T follicular helper cell (primary cell): ENCODE measurements at regions not wholly inside any gene's neighbourhood (a gene's known extent, or its start where the extent isn't known, plus 50 kb on each side); places are given as distances from the start of the nearest gene placed in this dataset.
"Not testable (repeated sequence)": the region's sequence is repeated elsewhere in the genome, so short reads cannot be mapped to it uniquely, and the experiment has no call there.

Experiments
- DNase-seq: peaks from one replicate; pipeline ENCODE4 v3.0.0-alpha.2; 2020; ENCODE audit warnings: low read depth

DNA sequence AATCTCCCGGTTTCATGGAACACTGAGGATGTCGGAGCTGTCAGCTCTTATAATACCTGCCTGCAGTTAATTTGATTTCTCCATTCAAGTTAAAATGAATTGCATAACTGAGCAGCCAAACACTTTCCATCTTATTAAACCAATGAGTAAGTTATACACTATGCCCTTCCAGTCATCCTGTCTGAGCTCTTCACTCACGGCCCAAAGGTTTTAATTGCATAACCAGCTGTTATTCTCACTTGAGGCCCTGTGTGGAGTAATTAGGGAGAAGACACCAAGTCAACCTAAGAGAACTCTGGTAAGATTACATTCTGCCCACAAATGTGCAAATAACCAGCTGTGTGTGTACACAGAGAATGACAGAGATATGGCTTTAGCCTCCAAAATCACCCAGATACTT is 303.5 kb downstream of the TBC1D4 start:
- no peak for DNase-seq

DNA sequence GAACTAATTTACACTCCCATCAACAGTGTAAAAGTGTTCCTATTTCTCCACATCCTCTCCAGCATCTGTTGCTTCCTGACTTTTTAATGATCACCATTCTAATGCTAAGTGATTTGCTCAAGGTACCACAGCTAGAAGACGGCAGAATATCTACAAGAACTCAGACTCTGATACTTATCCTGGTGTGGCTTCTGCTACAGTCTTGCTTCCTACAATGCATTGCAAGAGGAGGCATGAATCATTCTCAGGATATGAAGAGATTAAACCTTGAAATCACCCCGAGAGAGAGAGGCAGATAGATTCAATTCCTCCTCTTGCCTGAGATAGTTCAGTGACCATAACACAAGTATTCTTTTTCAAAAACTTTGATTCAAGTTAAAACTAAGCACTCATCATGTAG is 306.4 kb downstream of the TBC1D4 start:
- no peak for DNase-seq

DNA sequence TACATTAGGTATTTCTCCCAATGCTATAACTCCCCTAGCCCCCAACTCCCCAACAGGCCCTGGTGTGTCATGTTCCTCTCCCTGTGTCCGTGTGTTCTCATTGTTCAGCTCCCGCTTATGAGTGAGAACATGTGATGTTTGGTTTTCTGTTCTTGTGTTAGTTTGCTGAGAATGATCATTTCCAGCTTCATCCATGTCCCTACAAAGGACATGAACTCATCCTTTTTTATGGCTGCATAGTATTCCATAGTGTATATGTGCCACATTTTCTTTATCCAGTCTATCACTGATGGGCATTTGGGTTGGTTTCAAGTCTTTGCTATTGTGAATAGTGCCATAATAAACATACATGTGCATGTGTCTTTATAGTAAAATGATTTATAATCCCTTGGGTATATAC is 306.9 kb downstream of the TBC1D4 start:
- not testable (repeated sequence) for DNase-seq

DNA sequence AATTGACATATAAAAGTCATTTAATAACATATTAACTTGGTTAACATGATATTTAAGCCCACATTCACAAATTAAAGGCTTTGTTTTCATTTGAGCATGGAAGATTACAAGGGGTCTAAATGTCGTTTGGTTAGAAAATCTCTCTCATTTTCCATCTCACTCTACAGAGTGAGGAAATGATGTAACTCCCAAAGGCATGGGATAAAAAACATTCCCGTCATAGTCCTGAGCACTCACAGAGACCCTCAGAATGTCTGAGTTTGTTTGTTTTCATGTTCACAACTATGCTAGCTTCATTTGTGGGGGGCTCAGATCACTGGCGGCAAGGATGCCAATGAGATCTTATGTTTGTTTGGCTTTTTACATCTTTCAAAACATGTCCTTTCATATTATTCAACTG is 307.5 kb downstream of the TBC1D4 start:
- no peak for DNase-seq

DNA sequence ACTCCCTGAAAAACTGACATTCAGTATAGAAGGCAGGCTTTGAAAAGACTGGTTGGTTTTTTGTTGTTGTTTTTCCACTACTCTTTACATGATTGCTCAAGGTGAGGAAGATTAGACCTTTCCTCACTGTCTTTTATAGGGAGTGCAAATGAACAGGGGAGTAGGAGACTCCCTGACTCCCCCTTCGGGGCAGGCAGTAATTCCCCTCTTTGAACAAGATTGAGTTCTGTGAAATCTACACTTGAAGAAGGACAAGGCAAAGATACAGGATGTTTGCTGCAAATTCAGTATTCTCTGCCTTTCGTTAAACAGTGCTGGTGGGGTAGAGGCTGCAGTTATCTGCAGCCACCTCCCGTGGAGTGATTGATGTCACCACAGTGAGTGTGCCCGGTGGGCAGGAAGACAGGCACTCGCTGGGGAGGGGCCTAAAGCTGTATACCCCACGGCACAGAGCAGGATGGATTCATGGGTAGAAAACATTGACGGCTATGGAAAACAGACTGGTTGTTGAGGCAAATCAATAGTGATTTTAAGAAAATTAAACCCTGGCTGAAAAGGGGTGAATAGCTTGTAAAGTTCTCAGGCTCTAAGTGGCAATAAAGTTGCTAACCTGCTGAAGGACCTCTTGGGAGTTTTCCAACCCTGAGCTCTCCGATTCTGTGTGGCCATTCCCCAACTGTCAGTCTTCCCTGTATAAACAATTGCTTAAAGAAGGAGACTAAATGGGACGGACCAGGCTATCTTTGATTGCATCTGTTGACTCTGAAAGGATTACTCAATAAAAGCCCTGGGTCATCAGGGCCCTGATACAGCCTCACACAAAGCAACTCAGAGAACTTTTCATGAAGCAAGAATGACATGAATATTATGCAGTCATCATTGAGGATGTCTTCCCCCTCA is 308.3 kb downstream of the TBC1D4 start:
- DNase-seq: no peak

DNA sequence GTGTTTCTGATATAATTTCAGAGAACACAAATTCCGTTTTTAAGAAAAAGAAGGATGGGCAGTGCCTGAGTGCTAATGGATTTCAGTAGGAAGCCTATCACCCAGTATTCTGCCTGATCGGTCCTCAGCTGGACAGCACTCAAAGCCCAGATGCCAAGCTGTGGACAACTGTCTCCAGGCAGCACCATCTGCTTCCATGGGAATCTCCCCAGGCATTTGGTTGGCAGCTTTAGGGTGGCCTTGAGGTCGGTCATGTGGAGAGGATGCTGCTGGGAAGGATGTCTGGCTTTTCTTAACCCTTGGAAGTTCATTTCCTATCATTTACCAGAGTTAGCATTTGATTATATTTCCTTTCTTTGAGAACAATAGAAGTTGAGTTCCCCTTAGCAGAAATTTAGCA is 311.7 kb downstream of the TBC1D4 start:
- no peak for DNase-seq

DNA sequence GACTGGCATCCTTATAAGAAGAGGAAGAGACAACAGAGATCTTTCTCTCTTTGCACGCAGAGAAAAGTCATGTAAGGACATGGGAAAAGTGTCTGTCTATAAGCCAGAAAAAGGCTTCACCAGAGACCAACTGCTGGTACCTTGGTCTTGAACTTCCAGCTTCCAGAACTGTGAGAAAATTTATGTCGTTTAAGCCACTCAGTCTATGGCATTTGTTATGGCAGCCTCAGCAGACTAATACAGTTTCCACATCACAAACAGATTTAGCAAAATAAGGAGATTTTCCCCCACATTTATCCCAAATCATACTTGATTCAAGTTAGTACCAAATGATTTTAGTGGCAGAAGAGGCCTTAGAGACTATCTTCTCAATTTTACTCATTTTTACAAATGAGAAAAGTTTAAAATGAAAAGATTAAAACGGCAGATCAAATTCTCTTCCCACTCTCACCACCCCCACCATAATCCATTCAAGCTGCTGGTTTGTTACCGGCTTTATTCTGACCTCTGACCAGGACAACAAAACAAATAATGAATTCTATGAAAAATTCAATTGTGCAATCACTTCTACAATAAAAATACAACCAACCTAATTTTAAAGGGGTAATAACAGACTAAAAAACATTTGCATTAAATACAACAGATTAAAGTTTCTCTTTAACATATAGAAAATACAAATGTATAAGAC is 316.3 kb downstream of the TBC1D4 start:
- no peak for DNase-seq

DNA sequence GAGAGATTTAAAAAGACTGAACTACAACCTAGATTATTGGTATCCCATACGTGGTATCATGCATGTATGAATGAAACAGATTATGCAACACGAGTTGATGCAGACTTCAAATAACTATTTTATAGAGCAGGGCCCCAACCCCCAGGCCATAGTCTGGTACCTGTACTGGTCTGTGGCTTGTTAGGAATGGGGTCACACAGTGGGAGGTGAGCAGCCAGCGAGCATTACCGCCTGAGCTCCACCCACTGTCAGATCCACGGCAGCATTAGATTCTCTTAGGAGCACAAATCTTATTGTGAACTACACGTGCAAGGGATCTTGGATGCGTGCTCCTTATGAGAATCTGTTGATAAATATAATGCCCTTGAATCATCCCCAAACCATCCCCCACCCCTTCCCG is 320.2 kb downstream of the TBC1D4 start:
- no peak for DNase-seq

DNA sequence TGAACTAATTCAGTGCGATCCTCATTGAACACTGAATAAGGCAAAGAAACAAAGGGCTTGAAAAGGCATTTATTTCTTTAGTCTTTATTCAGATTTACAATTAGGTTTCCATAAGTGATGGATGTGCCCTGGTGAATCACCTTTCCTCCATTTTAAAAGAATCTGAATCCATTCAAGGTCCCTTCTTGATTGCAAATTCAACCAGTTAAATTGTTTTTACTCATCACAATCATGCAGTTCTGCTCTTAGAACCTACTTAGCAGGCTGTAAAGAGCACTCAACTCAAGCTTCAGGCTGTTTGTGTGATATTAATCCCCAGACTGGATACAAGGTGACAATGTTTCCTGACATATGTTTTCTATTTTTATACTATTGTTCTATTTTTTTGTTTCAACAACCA is 321.0 kb downstream of the TBC1D4 start:
- no peak for DNase-seq

DNA sequence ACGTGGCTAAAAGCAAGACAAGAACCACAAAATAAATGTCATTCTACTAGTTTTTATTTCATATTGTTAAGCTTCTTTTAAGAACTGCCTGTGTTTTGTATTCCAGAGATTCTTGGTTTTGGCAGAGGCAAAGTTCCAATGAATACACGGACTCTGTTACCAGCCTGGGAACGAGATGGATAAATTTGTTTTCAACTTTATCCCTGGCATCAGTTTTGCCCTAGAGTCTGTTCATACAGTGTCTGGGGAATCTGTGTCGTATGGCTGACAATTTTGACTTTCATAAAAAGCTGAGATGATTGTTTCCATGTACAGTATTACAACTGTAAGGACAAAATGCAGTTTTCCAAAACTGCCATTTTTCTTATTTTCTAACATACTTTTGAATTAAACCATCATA is 327.6 kb downstream of the TBC1D4 start:
- DNase-seq: no peak

DNA sequence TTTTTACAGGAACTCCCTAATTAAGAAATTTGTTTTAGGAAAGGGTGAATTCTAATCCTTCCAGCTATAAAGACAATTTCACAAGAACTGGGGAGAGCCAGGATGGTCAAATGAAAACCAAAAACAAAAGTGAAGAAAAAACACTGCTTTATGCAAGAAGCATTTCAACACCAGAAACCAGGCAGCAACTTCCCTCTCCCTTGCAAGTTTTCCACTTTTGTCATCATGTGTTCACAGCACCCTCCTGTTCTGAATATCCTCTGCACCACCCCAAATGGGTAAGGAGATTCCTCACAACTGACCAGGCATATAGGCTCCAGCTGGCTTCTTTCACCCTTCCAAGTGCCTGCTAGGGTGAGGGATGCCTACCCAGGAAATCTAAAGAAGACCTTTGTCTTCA is 328.1 kb downstream of the TBC1D4 start:
- DNase-seq: no peak

DNA sequence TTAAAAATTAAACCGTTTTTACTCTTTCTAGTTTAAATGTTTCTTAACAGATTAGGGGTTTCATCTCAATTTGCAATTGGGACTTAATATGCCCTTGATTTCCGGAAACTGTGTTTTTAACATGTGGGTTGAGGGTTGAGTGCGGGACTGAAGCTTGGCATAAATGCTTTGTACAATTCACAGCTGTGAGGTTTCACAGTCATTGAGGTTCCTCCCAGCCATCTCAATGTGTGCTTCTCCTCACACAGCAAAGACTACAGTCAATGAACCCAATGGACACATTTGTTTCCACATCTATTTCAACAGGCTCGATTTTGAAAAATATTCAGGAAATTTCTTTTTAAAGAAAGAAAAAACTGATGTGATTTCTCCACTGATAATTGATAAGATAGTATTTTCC is 328.6 kb downstream of the TBC1D4 start:
- no peak for DNase-seq

DNA sequence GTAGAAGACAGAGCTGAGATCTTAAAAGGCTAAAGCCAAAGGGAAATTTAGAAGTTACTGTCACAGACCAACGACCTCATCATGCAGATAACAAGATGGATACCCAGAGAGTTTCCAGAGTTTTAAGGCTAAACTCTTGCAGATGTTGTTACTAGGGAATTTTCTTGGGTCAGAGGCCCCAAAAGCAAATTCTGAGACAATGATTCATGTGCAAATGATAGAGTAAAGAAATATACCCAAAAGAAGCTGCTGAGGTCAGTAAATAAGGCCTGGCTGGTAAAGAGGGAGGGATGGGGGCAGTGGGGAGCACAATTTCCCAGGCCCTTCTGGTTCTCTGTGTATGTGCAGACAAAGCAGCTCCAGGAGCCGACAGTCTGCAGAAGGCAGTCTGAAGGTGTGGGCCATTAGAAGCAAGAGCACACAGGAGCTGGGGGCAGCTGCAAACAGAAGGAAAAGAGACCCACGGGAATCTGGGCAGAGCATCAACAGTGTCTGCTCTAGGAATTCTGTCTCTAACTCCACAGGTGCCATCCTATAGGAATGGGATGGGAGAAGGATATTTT is 330.8 kb downstream of the TBC1D4 start:
- DNase-seq: no peak

DNA sequence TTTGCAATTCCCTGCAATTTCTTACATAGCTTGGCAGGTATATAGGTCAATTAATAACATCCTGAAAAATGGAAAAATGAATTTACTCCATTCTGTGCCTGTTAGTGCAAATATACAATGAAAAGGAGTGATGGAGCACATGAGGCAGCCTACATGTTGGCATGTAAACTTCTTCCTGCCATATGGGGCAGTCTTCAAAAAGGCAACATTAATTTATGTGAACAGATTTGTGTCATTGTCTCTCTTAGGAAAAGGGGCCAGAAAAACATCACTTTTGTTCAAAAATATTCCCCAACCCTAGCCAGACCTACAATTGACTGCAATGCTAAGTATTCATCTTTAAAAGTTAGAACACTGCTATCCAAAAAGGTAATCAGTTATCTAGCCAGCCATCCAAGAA is 332.2 kb downstream of the TBC1D4 start:
- DNase-seq: no peak

DNA sequence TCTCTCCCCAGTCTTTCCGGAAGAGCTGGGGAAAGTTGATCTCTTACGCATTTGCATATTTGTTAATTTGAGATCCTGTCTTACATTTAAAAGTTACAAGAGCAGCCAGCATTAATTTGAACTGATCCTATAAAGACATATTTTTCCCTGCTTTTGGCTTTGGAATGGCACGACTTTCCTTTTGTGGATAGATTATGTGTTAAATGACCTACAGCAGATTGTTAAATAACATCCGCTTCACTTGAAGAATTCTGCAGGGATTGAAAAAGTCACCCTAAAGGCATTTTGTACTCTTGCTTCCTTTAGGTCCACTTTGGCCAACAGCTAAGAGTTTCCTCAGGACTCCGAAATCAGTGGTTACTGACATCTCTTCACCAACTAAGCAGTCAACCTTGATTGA is 334.0 kb downstream of the TBC1D4 start:
- no peak for DNase-seq

DNA sequence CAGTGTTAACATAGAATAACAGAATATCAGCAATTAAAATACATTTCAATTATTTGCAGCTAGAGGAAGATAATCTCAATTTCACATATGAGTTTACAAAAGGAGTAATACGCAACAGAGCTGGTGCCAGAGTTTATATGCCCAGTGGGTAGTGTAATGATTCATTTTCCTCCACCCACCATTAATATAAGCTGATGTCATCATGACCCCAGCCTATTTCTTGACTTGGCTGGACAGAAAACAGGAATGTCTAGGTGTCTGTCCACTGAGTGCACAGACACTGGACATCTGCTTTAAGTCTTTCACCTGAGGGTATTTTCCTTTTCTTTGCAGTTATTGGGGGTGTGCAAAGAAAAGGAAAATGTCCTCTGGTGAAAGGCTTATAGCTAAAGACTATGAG is 335.5 kb downstream of the TBC1D4 start:
- no peak for DNase-seq

DNA sequence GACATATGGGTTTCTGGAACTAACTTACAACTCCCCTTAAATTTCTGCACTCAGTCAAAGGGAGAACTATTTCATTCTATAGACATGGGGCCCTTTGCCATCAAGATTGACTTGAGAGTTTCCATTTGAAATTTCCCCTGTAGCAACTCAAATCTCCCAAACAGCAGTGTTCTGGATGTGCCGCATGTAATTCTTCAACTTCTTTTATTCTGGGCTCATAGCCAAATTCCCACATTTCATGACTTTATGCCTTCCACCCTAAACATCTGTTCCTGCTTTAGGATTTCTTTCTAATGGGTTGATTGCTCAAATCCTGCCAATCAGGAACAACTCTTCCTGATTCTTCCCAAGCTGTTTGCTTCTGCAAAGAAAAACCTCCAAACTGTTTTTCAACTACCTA is 336.0 kb downstream of the TBC1D4 start:
- no peak for DNase-seq

DNA sequence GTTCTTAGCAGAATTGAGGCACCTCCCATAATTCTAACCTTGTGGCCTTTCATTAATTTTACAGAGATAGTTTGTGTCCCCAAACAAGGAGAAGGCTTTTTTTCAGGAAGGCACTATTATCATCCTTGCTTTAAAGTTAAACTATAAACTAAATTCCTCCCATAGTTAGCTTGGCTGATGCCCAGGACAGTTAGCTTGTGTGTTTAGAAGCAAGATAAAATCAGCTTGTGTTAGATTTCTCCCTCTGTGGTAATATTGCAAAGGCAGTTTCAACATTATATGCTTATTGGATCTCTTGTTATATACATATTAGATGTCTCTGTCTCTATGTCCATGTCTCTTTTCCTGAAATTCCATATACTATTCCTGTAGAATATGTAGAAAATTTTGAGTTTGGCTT is 342.7 kb downstream of the TBC1D4 start:
- DNase-seq: no peak

DNA sequence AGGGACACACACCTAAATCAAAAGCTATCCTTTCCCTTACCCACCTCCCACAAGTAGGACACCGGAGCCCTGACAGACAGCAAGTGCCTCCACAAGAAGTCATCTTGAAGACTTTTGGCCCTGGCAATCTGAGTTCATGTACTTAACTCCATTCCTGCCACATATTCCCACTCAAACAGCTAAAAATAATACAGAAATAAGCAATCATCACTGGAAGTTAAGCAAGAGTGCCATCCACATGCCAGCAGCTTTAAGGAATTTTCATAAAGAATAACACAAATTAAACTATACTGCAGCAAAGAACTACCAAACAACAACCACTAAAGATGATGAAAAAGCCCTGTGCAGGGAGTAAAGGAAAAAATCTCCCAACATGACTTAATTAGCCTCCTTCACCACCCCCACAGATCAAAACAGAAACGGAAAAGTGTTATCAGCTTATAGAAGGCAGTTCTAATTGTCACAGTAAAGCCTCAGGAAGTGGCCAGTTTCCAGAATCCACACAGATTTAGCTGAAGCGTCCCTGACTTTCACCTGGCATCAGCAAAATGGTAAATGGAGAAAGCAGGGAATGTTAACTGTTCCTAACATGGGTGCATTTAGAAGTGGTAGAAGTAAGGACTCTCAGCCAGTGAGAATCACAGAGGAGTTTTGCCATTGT is 343.9 kb downstream of the TBC1D4 start:
- DNase-seq: no peak

DNA sequence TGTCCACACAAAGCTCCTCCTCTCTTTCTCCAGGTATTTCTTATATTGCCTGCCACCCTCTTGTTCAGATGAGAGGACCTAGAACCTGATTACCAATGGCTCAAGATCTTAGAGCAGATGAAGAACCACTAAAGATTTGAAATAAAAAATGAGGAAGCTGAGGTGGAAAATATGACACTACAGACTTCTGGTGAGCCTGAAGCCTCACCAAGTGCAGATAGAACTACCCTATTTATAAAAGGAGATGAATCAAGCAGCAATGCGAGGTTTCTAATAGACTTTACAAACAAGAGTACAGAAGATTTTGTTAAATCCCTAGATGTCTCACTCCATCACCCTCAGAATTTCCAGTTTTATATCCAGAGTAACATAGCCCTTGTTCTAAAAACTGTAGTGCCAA is 345.8 kb downstream of the TBC1D4 start:
- DNase-seq: no peak

DNA sequence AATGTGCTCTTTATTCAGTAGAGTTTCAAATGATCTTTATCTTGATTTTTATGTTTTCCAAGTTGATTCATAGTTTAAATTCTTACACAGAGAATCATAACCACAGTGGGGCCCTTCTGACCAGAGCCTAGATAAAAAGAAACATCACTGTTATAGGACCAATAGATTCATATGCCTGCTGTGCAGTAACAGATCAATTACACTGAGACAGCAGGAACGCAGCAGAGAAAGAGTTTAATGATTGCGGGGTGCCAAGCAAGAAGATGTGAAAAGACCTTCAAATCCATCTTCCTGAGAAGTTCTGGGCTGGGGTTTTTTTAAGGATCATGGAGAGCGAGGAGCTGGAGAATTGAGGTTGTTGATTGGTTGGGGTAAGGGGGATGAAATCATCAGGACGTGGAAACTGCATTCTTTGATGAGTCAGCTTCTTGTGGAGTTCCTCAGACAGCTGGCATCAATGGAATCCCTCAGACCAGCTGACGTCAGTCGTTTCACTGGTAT is 346.6 kb downstream of the TBC1D4 start:
- no peak for DNase-seq
